LoVo (cell line): ENCODE measurements at regions not wholly inside any gene's neighbourhood (a gene's known extent, or its start where the extent isn't known, plus 50 kb on each side); places are given as distances from the start of the nearest gene placed in this dataset.
A peak's percentile ranks its signal among the peaks of the same experiment; 100 is the strongest.
"Not testable (repeated sequence)": the region's sequence is repeated elsewhere in the genome, so short reads cannot be mapped to it uniquely, and the experiment has no call there.

ENCODE experiments used
- DNase-seq: peaks from one replicate; pipeline ENCODE4 v3.0.0-alpha.2; 2016; ENCODE audit warnings: low spot score

DNA sequence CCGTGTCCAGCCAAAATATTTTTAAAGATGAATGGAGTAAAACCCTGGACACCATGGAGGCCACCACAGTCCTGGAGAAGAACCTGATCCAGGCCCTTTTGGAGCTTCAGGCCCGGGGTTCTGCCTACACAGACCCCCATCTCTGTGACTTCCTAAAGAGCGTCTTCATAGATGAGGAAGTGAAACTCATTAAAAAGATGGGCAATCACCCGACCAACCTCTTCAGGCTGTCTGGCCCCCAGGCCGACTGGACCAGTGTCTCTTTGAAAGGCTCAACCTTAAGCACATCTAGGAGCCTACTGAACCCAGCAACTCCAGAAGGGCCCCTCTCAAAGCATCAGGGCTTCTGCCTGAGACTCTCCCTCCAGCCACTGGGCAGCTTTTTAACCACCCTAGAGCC is 107.9 kb upstream of the FAM174B start:
- DNase-seq = no peak

DNA sequence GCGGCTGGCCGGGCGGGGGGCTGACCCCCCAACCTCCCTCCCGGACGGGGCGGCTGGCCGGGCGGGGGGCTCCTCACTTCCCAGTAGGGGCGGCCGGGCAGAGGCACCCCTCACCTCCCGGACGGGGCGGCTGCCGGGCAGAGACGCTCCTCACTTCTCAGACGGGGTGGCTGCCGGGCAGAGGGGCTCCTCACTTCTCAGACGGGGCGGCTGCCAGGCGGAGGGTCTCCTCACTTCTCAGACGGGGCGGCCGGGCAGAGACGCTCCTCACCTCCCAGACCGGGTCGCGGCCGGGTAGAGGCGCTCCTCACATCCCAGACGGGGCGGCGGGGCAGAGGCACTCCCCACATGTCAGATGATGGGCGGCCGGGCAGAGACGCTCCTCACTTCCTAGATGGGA is 112.6 kb upstream of the FAM174B start:
- not testable (repeated sequence) for DNase-seq

DNA sequence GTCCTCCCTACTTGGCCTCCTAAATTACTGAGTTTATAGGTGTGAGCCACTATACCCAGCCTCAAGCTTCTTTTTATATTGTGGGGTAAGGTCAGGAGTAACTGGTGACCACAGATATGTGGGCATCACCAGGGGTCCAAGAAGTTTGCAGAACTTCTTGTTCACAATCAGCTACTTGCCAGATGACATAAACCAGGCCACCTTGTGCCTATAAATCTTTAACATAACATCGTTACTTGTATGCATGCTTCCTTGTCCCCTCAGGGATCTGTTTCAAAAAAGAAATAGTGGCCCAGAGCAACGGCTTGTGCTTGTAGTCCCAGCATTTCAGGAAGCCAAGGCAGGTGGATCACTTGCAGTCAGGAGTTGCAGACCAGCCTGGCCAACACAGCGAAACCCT is 115.1 kb upstream of the FAM174B start:
- no peak for DNase-seq

DNA sequence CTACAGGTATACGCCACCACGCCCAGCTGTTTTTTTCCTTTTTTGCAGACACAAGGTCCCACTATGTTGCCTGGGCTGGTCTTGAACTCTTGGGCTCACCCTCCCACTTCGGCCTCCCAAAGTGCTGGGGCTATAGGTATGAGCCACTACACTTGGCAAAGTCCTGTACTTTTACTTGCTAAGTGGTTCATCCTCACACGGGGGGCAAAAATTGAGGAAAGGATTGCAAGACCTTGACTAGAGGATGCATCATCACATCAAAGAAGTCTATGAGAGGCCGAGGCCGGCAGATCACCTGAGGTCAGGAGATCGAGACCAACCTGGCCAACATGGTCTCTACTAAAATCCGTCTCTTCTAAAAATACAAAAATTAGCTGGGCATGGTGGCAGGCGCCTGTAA is 116.5 kb upstream of the FAM174B start:
- DNase-seq = no peak

DNA sequence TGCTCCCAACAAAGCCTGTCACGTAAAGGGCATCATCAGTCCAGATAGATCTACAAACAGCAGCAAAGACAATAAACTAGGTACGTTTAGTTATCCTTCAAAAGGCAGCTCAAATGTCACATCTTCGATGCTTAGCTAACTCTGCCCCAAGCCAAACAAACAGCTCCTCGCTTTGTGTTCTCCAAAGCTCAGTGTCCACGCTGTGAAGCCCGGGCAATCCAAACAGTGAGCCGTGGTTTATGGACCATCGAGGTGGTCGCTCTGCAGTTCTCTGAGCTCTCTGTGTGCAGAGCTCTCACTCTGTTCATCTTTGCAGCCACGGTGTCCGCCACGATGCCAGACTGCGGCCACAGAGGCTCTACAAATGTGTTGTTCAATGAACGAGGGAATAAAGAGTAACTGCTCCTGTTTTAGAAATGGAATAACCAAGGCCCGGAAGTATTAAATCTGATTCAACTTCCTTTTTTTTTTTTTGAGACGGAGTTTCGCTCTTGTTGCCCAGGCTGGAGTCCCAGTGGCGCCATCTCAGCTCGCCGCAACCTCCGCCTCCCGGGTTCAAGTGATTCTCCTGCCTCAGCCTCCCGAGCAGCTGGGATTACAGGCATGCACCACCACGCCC is 117.2 kb upstream of the FAM174B start:
- no peak for DNase-seq

DNA sequence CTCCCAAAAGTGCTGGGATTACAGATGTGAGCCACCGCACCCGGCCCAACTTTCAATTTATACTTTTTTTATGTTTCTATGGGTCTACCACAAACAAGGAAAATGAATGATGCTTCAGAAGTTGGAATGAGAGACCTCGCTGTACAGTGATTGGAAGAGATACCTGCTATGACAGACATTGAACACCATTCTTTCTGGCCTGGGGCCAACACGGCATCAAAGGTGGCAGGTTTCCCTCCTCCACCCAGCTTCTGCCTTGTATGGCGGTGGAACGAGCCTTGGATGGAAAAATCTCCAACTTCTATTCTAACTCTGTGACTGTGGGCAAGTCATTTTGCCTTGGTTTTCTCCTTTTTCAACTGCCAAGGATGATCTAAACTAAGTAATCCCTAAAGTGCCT is 117.8 kb upstream of the FAM174B start:
- no peak for DNase-seq

DNA sequence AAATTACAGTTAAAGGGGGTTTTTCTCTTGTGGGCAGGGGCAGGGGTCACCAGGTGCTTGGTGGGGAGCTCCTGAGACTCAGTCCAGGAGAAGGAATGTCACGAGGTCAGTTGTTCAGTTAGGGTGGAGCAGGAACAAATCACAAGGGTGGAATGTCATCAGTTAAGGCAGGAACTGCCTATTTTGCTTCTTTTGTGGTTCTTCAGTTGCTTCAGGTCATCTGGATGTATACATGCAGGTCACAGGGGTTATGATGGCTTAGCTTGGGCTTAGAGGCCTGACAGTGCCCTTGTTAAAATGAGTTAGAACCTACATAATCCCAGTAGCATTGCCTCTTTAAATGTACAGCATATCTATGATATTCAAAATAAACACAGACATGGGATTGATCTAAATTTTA is 120.2 kb upstream of the CHD2 start:
- DNase-seq = no peak

DNA sequence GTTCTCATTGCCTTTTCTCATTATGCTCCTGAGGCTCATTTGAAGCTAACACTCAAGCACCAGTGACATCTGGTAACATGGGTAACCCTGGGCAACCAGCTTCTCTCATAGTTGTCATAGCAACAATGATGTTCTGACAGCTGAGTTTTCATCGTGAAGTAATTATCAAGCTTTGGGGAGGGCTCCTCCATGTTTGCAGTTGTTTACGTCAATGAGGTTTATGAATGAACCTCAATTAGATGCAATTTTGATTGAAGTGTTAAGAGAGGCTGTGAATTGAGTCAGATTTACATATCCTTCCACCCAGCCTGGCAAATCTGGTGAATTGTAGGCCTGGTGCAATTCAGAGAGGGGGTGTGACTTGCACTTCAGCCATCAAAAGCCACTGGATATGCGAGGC is 119.3 kb upstream of the CHD2 start:
- DNase-seq = no peak

DNA sequence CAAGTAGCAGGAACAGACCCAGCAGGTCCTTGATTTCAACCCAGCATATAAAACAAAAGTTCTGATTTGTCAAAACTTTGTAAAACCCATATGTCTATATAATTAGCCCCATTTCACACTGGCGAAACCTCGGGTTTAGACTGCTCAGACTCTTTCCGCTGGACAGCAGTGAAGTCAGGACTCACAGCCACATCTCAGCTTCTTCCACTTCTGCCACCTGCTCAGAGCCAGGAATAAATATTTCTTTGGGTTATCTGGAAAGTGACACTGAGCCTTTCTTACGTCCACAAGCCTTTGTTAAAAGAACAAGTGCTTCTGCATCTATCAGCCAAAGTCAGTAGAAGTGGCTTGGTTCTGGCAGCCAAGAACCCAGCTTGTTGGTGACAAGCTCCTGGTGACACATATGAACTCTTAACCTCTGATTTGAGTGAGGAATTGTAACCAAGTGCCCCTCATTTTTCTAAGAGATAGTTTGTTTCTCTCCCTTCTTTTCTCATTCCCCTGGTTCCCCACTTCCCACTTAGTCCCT is 118.1 kb upstream of the CHD2 start:
- DNase-seq = no peak

DNA sequence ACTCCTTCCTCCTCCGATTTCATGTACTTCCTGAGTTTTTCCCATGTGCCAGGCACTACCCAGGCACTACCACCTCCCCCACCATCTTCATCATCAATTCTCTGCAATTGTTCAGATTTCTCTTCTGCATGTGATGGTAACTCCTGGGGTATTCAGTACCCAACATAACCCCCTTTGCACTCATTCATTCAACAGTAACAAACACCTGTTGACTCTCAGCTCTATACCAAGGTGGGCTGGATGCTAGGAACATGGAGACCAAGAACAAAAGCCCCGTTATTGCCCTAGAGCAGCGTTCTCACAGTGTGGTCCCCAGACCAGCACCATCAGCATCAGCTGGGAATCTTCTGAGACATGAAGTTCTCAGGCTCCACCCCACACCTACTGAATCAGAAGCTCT is 113.0 kb upstream of the CHD2 start:
- no peak for DNase-seq

DNA sequence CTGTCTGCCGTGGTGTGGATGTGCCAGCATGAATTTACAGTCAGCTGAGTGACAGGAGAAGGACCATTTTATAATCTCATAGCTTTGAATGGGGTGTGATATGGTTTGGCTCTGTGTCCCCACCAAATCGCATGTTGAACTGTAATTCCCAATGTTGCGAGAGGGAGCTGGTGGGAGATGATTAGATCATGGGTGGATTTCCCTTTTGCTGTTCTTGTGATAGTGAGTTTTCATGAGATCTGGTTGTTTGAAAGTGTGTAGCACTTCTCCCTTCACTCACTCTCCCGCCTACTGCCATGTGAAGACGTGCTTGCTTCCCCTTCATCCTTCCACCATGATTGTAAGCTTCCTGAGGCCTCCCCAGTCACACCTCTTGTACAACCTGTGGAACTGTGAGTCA is 111.9 kb upstream of the CHD2 start:
- no peak for DNase-seq

DNA sequence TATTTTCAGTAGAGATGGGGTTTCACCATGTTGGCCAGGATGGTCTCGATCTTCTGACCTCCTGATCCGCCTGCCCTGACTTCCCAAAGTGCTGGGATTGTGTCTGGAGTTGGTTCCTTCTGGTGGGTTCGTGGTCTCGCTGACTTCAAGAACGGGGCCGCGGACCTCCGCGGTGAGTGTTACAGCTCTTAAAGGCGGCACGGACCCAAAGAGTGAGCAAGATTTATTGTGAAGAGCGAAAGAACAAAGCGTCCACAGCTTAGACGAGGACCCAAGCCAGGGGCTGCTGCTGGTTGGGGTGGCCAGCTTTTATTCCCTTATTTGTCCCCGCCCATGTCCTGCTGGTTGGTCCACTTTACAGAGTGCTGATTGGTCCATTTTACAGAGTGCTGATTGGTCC is 111.3 kb upstream of the CHD2 start:
- DNase-seq = not testable (repeated sequence)

DNA sequence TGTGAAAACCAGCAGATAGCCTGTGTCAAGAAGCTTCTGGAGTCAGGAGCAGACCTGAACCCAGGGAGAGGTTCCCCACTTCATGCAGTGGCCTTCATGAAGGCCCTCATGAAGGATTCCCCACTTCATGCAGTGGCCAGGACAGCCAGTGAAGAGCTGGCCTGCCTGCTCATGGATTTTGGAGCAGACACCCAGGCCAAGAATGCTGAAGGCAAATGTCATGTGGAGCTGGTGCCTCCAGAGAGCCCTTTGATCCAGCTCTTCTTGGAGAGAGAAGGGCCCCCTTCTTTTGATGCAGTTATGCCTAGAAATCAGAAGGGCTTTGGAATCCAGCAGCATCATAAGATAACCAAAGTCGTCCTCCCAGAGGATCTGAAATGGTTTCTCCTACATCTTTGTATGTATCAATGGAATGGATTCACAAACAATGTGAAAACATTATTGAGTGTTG is 103.9 kb upstream of the CHD2 start:
- no peak for DNase-seq

DNA sequence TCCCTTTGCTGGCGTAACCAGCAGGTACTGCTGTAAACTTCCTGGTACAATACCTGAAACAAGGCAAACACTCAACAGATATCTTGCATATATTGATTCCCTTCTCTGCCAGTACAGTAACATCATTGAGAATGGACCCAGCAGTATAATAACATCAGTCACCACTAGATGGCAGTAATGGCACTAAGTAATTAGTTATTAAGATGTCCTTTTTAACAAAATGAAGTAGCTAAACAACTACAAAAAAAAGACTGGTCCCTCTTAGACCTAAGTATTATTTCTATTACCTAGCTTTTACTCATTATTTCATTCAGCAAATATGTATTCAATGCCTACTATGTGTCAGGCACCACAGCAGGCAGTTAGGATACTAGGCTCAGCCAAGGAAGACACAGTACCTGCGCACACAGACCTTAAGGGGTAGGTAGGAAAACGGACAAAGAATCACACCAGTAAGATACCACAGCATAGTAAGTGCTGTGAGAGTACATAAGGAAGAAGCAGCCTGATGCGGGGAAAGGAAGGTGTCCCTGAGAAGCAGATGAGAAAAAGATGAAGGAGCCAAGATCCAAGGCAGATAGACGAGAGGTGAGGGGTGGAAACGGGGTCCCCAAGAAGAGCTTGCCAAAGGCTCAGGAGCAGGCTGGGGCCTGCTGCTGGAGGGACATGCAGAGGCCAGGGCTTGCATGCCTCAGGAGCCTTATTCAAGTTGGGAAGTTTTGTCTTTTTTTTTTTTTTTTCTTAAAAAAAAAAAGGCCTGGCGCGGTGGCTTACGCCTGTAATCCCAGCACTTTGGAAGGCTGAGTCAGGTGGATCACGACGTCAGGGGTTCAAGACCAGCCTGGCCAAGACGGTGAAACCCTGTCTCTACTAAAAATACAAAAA is 102.7 kb upstream of the CHD2 start:
- peak; percentile 84 for DNase-seq

DNA sequence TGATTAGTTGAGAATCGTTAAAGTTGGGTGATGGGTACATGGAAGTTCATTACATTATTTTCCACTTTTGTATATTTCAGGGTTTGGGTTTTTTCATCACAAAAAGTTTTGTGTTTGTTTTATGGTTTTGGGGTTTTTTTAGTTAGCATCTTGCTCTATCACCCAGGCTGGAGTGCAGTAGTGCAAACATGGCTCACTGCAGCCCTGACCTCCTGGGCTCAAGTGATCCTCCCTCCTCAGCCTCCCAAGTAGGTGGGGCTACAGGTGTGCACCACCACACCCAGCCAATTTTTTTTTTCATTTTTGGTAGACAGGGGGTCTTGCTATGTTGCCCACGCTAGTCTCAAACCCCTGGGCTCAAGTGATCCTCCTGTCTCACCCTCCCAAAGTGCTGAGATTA is 100.1 kb upstream of the CHD2 start:
- DNase-seq = no peak

DNA sequence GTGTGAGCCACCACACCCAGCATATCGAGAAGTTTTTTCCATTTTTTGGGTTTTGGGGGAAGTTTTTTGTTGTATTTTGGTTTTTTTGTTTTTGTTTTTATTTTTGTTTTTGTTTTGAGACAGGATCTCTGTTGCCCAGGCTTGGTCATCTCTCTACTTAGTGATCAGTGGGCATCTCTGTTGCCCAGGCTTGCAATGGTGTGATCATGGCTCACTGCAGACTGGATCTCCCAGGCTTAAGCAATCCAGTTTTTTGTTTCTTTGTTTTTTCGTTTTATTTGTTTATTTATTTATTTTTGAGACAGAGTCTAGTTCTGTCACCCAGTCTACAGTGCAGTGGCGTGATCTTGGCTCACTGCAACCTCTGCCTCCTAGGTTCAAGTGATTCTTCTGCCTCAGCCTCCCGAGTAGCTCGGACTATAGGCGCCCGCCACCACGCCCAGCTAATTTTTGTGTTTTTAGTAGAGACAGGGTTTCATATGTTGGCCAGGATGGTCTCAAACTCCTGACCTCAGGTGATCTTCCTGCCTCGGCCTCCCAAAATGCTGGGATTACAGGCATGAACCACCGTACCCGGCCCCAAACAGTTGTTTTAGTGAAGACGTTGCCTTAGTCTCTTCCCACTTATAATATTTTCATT is 99.6 kb upstream of the CHD2 start:
- DNase-seq = not testable (repeated sequence)

DNA sequence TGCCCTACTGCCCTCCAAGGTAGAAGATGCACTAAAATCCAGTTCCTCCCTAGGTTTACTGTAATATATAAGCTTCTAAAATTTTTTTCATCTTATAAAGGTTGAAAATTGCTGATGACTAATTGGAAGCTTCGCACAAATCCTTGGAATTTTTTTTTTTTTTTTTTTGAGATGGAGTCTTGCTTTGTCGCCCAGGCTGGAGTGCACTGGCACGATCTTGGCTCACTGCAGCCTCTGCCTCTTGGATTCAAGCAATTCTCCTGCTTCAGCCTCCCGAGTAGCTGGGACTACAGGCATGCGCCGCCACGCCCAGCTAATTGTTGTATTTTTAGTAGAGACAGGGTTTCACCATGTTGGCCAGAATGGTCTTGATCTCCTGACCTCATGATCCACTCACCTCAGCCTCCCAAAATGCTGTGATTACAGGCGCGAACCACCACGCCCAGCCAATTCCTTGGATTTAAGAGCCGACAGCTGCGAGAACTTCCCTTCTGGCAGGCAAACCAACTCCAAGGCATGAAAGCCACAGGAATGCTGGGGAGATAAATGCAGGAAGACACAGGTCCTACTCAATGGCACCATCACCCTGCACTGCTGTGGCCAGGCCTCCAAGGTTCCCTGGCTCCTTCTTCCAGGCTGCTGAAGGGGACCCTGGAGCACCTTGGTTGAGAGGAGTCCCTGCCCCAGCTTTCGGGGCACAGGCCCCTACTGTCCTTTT is 98.9 kb upstream of the CHD2 start:
- DNase-seq = peak; percentile 92

DNA sequence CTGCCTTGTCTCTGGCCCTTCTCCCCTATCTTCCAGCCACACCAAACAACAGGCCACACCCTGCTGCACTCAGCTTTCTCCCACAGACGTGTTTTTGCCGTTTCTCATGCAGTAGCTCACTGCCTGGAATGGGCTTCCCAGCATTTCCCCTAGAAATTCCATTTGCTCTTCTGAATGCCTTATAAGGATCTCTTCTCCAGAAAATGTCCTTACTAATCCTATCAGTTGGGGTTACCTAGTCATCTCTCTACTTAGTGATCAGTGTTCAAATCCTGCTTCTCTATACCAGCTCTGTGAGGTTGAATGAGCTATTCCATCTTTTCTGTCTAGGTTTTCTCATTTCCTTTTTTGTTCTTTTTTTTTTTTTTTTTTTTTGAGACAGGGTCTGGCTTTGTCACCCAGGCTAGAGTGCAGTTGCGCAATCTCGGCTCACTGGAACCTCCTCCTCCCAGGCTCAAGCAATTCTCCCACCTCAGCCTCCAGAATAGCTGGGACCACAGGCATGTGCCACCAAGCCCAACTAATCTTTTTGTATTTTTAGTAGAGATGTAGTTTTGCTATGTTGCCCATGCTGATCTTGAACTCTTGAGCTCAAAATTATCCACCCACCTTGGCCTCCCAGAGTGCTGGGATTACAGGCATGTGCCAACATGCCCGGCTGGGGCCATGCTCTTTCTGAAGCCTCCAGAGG is 98.2 kb upstream of the CHD2 start:
- DNase-seq = peak; percentile 80

DNA sequence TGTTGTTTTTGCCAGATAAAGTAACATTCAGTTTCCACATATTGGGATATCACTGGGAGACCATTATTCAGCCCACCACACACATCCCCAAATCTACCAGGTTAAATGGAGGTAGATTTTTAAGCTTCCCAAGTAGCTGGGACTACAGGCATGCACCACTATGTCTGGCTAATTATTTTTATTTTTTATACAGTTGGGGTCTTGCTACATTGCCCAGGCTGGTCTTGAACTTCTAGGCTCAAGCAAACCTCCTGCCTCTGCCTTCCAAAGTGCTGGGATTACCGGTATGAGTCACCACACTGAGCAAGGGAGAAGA is 96.6 kb upstream of the CHD2 start:
- no peak for DNase-seq

DNA sequence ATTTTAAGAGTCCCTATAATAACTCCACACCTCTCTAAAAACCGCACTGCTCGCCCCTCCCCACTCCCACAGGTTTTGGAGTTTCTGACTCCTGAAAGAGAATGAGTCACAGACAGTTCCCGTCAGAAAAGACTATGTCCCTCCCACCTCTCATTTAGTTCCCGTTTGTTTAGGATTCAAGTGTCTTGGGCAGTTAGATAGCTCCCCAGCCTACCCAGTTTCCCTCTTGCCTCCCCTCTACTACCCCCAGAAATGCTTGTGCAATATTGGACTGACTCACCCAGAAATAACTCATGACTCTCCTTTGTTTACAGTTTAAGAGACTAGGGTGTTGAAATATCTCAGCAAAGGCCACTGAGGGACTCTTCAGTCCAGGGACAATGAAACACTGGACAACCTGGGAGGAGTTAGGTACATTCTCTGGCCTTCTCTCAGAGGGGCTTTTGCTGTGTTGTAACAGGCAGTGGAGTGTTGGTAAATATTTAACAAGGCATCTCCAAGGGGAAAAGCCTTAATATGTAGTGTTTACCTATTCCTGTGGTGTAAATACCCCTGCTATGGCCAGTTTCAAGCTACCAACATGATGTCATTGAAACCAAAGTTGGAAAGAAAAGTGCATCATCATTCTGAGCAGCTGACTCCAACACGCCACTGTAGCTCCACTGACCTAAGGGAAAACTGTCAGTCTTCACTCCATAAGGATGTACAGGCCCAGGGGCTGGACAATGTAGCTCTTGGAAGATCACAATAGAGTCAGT is 96.1 kb upstream of the CHD2 start:
- DNase-seq = peak; percentile 99

DNA sequence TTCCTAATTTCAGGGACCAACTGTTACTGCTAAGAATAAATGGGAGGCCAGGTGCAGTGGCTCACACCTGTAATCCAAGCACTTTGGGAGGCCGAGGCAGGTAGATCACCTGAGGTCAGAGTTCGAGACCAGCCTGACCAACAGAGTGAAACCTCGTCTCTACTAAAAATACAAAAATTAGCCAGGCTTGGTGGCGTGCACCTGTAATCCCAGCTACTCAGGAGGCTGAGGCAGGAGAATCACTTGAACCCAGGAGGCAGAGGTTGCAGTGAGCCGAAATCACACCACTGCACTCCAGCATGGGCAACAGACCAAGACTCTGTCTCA is 95.6 kb upstream of the CHD2 start:
- DNase-seq = not testable (repeated sequence)
